ENCODE measurements at regions not wholly inside any gene's neighbourhood (a gene's known extent, or its start where the extent isn't known, plus 50 kb on each side); places are given as distances from the start of the nearest gene placed in this dataset.

GRCh38 chr11:25943777-25944661, 387.9 kb upstream of the ANO3 start:
- ATAC-seq (ENCODE audit: insufficient number of reproducible peaks, low FRiP score, low read depth) (no peak), DNase-seq (ENCODE audit: low spot score) (no peak)
- TF ChIP-seq CTCF (IDR thresholded peaks at IDR 0.05) = no peak
- H3K4me1 ChIP-seq (ENCODE audit: control insufficient read depth in 1 of 2, low read depth in 2 of 2) = no peaks in the 10 kb centered on the region
- no peaks in the 10 kb centered on the region for H3K27me3 ChIP-seq (replicated peaks; ENCODE audit: insufficient read depth)
- H3K4me3 ChIP-seq = no peak overlapping the region
- H3K27ac ChIP-seq = no peak overlapping the region
- no peaks in the 10 kb centered on the region for H3K9me3 ChIP-seq
- H3K36me3 ChIP-seq = no peaks in the 10 kb centered on the region

DNA sequence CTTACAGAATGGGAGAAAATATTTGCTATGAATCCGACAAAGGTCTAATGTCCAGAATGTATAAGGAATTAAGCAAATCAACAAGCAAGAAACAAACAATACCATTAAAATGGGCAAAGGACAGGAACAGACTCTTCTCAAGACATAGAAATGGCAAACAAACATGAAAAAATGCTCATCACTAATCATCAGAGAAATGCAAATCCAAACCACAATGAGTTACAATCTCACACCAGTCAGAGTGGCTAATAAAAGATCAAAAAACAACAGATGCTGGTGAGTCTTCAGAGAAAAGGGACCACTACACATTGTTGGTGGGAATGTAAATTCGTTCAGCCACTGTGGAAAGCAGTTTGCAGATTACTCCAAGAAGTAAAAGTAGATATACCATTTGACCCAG, 382.0 kb upstream of the ANO3 start:
- Histone ChIP-seq H3K4me3 (no peak overlapping the region), H3K27me3 (replicated peaks; ENCODE audit: insufficient read depth) (no peaks in the 10 kb centered on the region), H3K4me1 (ENCODE audit: control insufficient read depth in 1 of 2, low read depth in 2 of 2) (no peaks in the 10 kb centered on the region), H3K36me3 (no peaks in the 10 kb centered on the region), H3K9me3 (no peaks in the 10 kb centered on the region), H3K27ac (no peak overlapping the region)
- DNase-seq (ENCODE audit: low spot score) (no peak), ATAC-seq (ENCODE audit: insufficient number of reproducible peaks, low FRiP score, low read depth) (no peak)
- TF ChIP-seq CTCF (IDR thresholded peaks at IDR 0.05) = no peak

DNA sequence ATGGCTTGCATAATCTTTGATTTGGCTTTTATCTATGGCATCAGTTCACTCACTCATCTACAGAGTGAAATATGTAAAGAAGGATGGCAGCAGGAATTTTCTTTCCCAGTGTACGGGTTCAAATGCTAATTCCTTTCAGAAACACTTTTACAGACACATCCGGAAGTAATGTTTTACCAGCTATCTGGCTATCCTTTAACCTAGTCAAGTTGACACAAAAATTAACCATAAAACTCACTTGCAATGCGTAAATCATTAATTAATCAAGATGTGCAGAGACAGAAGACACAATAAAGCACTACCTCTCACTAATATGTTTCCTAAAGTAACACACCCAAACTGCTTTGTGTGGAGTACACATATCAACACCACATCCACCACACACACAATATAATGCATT, 378.9 kb upstream of the ANO3 start:
- H3K36me3 ChIP-seq = no peaks in the 10 kb centered on the region
- DNase-seq (ENCODE audit: low spot score) = no peak
- H3K27me3 ChIP-seq (replicated peaks; ENCODE audit: insufficient read depth) = no peaks in the 10 kb centered on the region
- ATAC-seq (ENCODE audit: insufficient number of reproducible peaks, low FRiP score, low read depth) = no peak
- no peaks in the 10 kb centered on the region for H3K4me1 ChIP-seq (ENCODE audit: control insufficient read depth in 1 of 2, low read depth in 2 of 2)
- H3K27ac ChIP-seq = no peak overlapping the region
- no peak overlapping the region for H3K4me3 ChIP-seq
- no peaks in the 10 kb centered on the region for H3K9me3 ChIP-seq
- TF ChIP-seq CTCF (IDR thresholded peaks at IDR 0.05) = no peak

DNA sequence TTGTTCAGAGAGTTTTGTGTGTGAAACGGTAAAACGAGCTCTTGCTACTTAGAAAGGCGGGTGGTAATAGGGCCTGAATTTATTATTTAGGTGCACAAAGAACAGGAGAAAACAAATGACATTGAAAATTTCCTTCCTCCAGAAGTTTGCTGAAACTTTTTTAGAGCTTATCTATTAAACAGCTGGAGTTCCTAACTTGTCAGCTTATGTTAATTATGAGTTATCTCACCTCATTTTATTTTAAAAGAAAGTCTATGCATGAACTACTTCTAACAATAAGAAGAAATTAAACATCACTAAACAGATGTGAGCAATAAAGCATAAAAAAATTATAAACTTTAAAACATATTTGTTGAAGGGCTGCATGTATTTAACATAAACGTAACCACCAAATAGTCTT, 373.9 kb upstream of the ANO3 start:
- no peak overlapping the region for H3K4me3 ChIP-seq
- ATAC-seq (ENCODE audit: insufficient number of reproducible peaks, low FRiP score, low read depth) (no peak), DNase-seq (ENCODE audit: low spot score) (no peak)
- no peaks in the 10 kb centered on the region for H3K36me3 ChIP-seq
- no peaks in the 10 kb centered on the region for H3K4me1 ChIP-seq (ENCODE audit: control insufficient read depth in 1 of 2, low read depth in 2 of 2)
- H3K9me3 ChIP-seq = no peaks in the 10 kb centered on the region
- no peaks in the 10 kb centered on the region for H3K27me3 ChIP-seq (replicated peaks; ENCODE audit: insufficient read depth)
- no peak for TF ChIP-seq CTCF (IDR thresholded peaks at IDR 0.05)
- H3K27ac ChIP-seq = no peak overlapping the region

GRCh38 chr11:25961539-25961938, 370.4 kb upstream of the ANO3 start:
- no peaks in the 10 kb centered on the region for H3K9me3 ChIP-seq
- DNase-seq (ENCODE audit: low spot score) (no peak), ATAC-seq (ENCODE audit: insufficient number of reproducible peaks, low FRiP score, low read depth) (no peak)
- H3K4me1 ChIP-seq (ENCODE audit: control insufficient read depth in 1 of 2, low read depth in 2 of 2) = no peaks in the 10 kb centered on the region
- H3K27ac ChIP-seq = no peak overlapping the region
- H3K36me3 ChIP-seq = no peaks in the 10 kb centered on the region
- TF ChIP-seq CTCF (IDR thresholded peaks at IDR 0.05) = no peak
- H3K27me3 ChIP-seq (replicated peaks; ENCODE audit: insufficient read depth) = no peaks in the 10 kb centered on the region
- H3K4me3 ChIP-seq = no peak overlapping the region

Measured in thoracic aorta (tissue), 2 donors.